HG03571 (cell line): ENCODE measurements at regions not wholly inside any gene's neighbourhood (a gene's known extent, or its start where the extent isn't known, plus 50 kb on each side); places are given as distances from the start of the nearest gene placed in this dataset.
"Not testable (repeated sequence)": the region's sequence is repeated elsewhere in the genome, so short reads cannot be mapped to it uniquely, and the experiment has no call there.

Experiments
- ATAC-seq: cut with Tn5 transposase; IDR thresholded peaks from one replicate; pipeline ENCODE4 v1.9.1; 2021; ENCODE audit not compliant: unreplicated experiment

GRCh38 chr1:219560856-219561255 lies 52.0 kb downstream of the ZC3H11B start:
- ATAC-seq: no peak

DNA sequence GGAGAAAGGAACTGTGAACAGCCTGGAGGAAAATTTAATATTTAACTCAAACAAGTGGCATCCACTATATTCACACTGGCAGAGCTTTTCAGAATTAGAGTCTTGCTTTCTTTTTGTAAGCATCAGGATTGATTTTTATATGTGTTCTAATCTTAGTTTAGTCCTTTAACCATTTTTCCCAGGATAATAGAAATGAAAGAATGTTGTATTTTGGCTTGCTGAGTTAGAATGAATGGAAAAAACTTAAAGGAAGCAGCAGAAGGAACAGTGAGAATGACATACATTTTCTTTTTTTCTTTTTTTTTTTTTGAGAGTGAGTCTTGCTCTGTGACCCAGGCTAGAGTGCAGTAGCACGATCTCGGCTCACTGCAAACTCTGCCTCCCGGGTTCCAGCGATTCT lies 53.0 kb downstream of the ZC3H11B start:
- ATAC-seq: no peak

DNA sequence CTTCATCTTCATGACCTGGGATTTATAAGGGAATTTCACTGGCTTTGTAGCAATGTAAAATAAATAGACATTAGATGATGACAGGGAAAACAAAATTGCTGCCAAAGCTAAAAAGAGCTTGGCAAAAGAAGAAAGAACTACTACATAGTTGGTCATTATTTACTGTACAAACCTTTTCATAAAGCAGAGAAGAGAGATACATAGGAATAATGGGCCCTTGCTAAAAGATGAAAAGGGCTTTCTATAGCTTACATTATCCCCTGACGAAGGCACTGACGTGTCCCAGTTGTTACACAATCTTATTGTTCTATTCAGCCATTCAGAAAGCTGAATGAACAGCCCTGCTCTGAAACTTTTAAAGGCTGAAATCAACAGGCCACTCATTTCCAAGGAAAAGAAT lies 57.1 kb downstream of the ZC3H11B start:
- ATAC-seq: no peak

GRCh38 chr1:219555031-219555692 lies 57.7 kb downstream of the ZC3H11B start:
- no peak for ATAC-seq

- ATAC-seq: no peak
Measured at GRCh38 chr1:219553934-219554502, 58.9 kb downstream of the ZC3H11B start.

- ATAC-seq: no peak
Measured at GRCh38 chr1:219550201-219550600, 62.7 kb downstream of the ZC3H11B start.

DNA sequence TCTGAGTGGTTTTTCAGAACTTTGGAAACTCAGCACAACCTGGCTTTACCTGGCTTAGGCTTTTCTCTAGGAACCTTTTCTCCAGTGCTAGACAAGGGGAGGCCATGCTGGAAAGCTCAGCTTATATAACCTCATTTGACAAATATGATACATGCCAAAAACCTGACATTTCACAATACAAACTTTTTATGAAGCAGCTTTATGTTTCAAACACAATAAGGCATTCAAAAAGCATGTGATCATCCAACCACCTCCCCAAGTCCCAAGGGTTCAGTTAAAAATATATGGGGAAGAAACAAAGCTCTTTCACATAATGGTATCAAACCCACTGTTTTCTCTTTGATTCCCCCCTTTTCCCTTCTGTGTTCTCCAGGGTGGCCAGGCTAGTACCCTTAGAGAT lies 63.7 kb downstream of the ZC3H11B start:
- no peak for ATAC-seq

GRCh38 chr1:219548386-219548785 lies 64.5 kb downstream of the ZC3H11B start:
- ATAC-seq: no peak

DNA sequence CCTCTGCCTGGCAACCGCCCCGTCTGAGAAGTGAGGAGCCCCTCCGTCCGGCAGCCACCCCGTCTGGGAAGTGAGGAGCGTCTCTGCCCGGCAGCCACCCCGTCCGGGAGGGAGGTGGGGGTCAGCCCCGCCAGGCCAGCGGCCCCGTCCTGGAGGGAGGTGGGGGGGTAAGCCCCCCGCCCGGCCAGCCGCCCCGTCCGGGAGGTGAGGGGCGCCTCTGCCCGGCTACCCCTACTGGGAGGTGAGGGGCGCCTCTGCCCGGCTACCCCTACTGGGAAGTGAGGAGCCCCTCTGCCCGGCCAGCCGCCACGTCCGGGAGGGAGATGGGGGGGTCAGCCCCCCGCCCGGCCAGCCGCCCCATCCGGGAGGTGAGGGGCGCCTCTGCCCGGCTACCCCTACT lies 67.1 kb downstream of the ZC3H11B start:
- ATAC-seq: not testable (repeated sequence)

DNA sequence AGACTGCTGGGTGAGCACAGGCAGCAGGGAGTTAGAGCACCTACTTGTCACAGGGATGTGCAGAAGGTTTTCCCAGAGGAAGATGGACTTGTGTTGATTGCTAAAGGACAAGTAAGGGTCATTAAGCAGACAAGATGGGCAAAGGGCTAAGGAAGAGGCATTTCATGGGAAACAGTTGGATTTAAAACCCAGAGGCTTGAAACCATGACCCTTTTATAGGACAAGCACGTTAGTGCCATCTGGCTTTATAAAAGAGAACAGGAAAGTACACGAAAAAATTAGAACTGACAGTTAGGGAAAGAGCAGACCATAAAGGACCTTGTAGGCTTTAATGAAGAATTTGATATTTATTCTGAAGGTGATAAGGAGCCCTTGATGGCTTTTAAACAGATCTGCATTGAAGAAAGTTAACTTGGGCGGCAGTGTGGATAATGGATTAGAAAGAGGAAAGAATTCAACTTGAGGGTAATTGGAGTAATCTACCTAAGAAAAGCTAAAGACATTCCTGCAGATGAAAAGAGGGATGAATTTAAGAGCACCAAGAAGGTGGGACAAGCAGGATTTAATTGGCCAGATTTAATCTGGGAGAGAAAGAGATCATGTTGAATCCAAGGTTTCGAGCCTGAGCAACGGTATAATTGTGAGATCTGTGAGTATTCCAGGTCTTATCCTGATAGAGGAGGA lies 68.6 kb downstream of the ZC3H11B start:
- no peak for ATAC-seq

DNA sequence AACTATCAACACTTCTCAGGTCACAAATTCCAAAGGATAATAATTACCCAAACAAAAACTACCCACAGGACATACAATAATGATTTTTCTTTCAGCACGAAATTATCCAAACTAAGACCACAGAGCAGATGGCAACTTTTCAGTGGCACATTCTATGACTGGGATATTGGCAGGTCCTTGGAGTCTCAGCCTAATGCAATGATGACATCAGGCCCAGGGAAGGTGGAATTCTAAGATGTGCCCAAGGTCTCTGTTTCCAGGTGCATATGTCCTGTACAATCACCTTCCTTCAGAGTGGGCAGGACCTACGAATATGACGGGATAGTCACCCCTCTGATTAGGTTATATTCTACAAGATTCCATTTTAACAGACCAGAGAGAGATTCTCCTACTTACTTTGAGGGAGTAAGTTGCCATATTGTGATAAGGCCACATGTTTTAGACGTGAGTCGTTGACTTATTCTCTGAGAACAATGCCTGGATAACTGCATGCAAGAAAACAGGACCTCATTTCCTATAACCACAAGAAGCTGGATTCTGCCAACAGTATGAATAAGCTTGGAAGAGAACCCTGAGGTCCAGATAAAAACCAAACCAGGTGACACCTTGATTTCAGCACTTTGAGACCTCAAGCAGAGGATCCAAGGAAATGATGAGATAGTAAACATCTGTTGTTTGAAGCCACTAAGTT lies 69.9 kb downstream of the ZC3H11B start:
- ATAC-seq: no peak

DNA sequence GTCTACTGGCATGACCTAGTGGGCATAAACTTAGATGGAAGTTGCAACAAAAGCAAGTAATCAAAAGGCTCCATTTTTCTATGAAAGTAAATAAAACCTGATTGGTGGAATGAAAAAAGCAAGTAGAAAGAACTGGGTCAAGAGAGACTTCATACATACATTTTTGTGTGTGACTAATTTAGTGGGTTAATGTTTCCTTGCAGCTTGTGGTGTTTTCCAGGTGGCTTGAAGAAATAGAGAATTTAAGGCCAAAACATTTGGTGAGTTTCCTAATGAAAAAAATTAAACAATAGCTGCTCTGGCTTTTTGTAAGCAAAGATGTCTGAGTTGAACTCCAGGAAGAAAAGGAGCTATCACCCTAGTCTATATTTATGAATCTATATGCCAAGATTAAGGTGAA lies 71.0 kb downstream of the ZC3H11B start:
- no peak for ATAC-seq

GRCh38 chr1:219539645-219540254 lies 73.2 kb downstream of the ZC3H11B start:
- no peak for ATAC-seq

DNA sequence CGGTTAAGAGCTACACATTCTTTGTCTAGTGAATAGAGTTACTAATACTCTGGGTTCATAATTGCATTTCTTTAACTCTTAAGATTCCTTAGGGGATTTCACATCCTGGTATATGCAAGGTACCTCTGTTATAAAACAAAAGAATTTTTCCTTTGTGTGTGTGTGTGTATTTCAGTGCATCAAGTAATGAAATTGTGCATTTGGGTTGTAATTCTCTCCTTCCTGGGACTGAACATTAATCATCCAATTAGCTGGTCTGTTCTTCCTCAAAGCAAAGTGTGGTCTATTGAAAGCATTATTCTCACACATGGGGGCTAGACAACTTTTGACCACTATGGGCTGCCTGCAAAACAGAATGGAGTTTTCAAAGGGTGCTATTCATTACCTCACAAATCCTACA lies 74.0 kb downstream of the ZC3H11B start:
- ATAC-seq: no peak

GRCh38 chr1:219537223-219537631 lies 75.7 kb downstream of the ZC3H11B start:
- ATAC-seq: no peak

DNA sequence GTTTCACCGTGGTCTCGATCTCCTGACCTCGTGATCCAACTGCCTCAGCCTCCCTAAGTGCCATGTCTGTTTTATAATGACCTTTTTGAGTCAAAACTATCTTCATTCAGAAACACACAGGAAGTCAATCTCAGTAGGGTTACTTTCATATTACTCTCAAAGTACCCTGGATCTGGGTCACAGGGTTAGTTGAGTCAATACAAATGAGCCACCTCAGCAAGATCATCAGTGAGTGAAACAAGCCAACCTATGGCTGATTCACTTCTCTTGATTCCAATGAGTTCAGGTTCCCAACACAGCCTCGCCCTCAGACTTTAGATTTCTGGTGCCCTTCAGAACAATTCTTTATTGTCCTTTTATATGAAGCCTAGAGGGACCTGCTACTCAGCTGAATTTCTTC lies 76.9 kb downstream of the ZC3H11B start:
- ATAC-seq: no peak

- no peak for ATAC-seq
Measured at GRCh38 chr1:219534991-219535390, 77.9 kb downstream of the ZC3H11B start.

- ATAC-seq: no peak
Measured at GRCh38 chr1:219533280-219533679, 79.6 kb downstream of the ZC3H11B start.

GRCh38 chr1:219529116-219529515 lies 83.8 kb downstream of the ZC3H11B start:
- no peak for ATAC-seq

- no peak for ATAC-seq
Measured at GRCh38 chr1:219528633-219529032, 84.3 kb downstream of the ZC3H11B start.

DNA sequence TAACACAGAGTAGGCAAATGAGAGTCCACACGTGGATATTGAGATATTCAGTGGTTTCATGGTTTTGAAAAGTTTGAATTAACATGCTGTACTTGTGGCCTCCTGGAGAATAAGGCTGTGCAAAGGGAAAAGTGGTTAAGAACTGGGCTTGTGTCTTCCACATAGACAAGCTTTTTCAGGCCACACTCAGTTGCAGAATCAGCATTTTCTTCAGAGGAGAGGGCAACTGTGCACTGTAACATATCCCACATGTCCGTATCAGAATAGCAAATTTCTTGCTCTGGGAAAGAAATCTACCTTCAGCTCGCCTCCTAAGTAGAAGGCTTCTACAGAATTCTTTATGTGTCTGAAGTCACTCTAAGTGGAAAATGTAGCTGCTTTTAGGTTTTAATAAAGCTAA lies 84.9 kb downstream of the ZC3H11B start:
- no peak for ATAC-seq
